AG04449 (cell line): ENCODE measurements at regions not wholly inside any gene's neighbourhood (a gene's known extent, or its start where the extent isn't known, plus 50 kb on each side); places are given as distances from the start of the nearest gene placed in this dataset.
A peak's percentile ranks its signal among the peaks of the same experiment; 100 is the strongest.

Experiments
- CTCF ChIA-PET: fragments of 350-600 bp; formaldehyde crosslinking; extraction: SDS; loops from one replicate; lab custom pipeline; 2021; ENCODE audit warnings: antibody characterized with exemption; lab: Yijun Ruan, JAX
- POLR2A ChIA-PET: fragments of 400-600, 350-600 bp; formaldehyde crosslinking; extraction: SDS; loops from one replicate; lab custom pipeline; 2020; ENCODE audit warnings: antibody characterized with exemption, inconsistent platforms; lab: Yijun Ruan, JAX
- DNase-seq: peaks from one replicate; pipeline ENCODE4 v3.0.0-alpha.2; 2010; ENCODE audit warnings: low read depth, low spot score
- H3K4me3 ChIP-seq: 2 replicates; pipeline ENCODE4 v1.5.1; 2011; ENCODE audit warnings: low read depth, mild to moderate bottlenecking, control low read depth, low read length
- TF ChIP-seq, protein P1 (sequence below): IDR thresholded peaks from one replicate; pipeline ENCODE4 v1.5.1; 2011; ENCODE audit warnings: mild to moderate bottlenecking, moderate library complexity, low read length, control low read depth, inconsistent platforms; ENCODE audit not compliant: insufficient read depth; ENCODE audit errors: missing control alignments

- CTCF ChIA-PET, result no interaction called here
- H3K4me3 ChIP-seq, result peak overlapping the region; percentile 15
- TF ChIP-seq, protein P1, sequence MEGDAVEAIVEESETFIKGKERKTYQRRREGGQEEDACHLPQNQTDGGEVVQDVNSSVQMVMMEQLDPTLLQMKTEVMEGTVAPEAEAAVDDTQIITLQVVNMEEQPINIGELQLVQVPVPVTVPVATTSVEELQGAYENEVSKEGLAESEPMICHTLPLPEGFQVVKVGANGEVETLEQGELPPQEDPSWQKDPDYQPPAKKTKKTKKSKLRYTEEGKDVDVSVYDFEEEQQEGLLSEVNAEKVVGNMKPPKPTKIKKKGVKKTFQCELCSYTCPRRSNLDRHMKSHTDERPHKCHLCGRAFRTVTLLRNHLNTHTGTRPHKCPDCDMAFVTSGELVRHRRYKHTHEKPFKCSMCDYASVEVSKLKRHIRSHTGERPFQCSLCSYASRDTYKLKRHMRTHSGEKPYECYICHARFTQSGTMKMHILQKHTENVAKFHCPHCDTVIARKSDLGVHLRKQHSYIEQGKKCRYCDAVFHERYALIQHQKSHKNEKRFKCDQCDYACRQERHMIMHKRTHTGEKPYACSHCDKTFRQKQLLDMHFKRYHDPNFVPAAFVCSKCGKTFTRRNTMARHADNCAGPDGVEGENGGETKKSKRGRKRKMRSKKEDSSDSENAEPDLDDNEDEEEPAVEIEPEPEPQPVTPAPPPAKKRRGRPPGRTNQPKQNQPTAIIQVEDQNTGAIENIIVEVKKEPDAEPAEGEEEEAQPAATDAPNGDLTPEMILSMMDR, result no peak
- POLR2A ChIA-PET, result no interaction called here
- DNase-seq, result no peak
Observed at GRCh38 chr13:99894840-99895443, 76.6 kb downstream of the ZIC5 start.

DNA sequence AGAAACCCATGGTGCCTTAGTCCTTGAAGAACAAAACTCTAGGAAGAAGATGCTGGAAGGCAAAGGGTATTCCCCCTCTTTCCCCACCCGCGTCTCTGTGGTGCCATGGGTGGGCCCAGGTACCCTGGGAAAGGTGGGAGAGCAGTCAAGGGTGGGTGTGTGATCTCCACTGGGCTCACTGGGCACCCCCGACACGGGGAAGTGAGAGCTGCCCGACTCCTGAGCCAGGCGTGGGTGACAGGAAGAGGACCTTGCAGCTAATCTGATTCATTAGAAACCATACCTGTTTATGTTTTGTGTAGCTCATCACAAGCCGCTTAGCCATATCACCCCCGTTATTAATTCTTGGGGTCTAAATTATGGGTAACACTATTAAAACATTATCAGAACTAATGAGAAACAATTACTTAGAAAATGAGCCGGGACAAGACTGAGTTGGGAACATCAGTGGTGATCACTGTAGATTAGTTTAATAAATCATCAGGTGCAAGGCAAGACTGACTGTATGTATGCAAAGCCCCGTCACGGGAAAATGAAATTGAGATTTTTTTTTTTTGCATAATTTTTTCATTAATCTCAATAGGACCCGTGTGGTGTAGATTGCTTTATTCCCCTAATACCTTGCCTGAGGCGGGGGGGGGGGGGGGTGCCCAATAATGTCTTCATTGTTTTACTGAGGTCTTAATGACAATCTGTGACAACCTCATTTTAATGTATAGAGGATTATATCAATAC lies 77.3 kb downstream of the ZIC5 start:
- TF ChIP-seq, protein P1, result no peak
- POLR2A ChIA-PET, result no interaction called here
- no peak for DNase-seq
- CTCF ChIA-PET, result no interaction called here
- no peak overlapping the region for H3K4me3 ChIP-seq

DNA sequence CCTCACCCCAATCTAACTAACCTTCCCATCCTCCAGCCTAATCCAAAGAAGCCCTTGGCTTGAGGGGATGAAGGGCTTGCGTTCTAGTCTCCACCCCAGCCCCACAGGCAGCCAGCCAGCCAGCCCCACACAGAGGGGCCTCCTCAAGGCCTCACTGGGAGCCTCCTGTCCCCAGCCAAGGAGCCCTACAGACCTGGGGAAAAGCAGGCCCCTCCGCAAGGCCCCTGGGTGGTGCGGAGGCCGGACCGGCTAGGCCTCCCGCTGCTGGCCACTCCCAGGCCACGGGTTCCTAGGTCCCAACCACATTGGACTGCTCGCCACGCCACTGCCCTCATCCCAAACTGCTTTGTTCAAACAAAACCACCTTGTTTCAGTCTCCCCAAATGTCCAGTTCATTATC lies 78.0 kb downstream of the ZIC5 start:
- DNase-seq, result no peak
- H3K4me3 ChIP-seq, result no peak overlapping the region
- TF ChIP-seq, protein P1, result no peak
- POLR2A ChIA-PET, result no interaction called here
- CTCF ChIA-PET, result no interaction called here

GRCh38 chr13:99892866-99893504 lies 78.6 kb downstream of the ZIC5 start:
- POLR2A ChIA-PET, result no interaction called here
- DNase-seq, result no peak
- no peak overlapping the region for H3K4me3 ChIP-seq
- TF ChIP-seq, protein P1, result no peak
- CTCF ChIA-PET, result no interaction called here

- no peak overlapping the region for H3K4me3 ChIP-seq
- TF ChIP-seq, protein P1, result no peak
- no peak for DNase-seq
- CTCF ChIA-PET, result no interaction called here
- POLR2A ChIA-PET, result no interaction called here
Observed at GRCh38 chr13:99892196-99892613, 79.4 kb downstream of the ZIC5 start.

DNA sequence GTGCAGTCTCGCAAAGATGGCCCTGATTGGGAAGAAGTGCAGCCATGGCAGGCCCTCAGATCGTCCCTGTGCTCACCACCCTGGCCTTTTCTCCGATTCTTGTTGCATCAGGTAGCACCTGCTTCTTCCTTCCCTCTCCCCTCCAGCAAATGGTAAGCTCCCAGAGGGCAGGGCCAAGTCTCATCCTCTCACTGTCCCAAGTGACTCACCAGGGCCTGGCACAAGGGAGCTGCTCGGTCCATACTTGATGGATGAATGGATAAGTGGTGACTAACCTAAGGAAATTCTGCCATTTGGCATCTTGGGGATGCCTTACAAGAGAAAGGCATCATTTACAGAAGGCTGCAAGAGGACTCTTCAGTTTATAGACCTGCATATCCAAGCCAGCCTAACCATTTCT lies 84.9 kb downstream of the ZIC5 start:
- CTCF ChIA-PET, result no interaction called here
- DNase-seq, result no peak
- POLR2A ChIA-PET, result no interaction called here
- TF ChIP-seq, protein P1, result no peak
- no peak overlapping the region for H3K4me3 ChIP-seq
